ENCODE measurements at regions not wholly inside any gene's neighbourhood (a gene's known extent, or its start where the extent isn't known, plus 50 kb on each side); places are given as distances from the start of the nearest gene placed in this dataset.
"Not testable (repeated sequence)": the region's sequence is repeated elsewhere in the genome, so short reads cannot be mapped to it uniquely, and the experiment has no call there.

DNA sequence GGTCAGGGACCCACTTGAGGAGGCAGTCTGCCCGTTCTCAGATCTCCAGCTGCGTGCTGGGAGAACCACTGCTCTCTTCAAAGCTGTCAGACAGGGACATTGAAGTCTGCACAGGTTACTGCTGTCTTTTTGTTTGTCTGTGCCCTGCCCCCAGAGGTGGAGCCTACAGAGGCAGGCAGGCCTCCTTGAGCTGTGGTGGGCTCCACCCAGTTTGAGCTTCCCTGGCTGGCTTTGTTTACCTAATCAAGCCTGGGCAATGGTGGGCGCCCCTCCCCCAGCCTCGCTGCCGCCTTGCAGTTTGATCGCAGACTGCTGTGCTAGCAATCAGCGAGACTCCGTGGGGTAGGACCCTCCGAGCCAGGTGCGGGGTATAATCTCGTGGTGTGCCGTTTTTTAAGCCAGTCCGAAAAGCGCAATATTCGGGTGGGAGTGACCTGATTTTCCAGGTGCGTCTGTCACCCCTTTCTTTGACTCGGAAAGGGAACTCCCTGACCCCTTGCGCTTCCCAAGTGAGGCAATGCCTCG is 375.4 kb downstream of the HTR1B start:
- H3K9me3 ChIP-seq (ENCODE audit: low read length); CTCF ChIA-PET; H3K36me3 Mint-ChIP-seq; DNase-seq; H3K36me3 ChIP-seq (ENCODE audit: insufficient read depth, low read length); H3K4me1 ChIP-seq (ENCODE audit: insufficient read depth, low read length); H3K4me1 Mint-ChIP-seq; H3K27ac Mint-ChIP-seq; H3K27me3 ChIP-seq (ENCODE audit: insufficient read depth, low read length, poor library complexity, severe bottlenecking); POLR2A ChIA-PET; H3K4me3 ChIP-seq (ENCODE audit: low read length); H3K27me3 Mint-ChIP-seq; H3K4me3 Mint-ChIP-seq; H3K27ac ChIP-seq (ENCODE audit: low read depth, low read length): not testable (repeated sequence)
- H3K9me3 Mint-ChIP-seq = peaks cover 0 to 15% (median 11%) of the 10 kb centered on the region in 5 donors

DNA sequence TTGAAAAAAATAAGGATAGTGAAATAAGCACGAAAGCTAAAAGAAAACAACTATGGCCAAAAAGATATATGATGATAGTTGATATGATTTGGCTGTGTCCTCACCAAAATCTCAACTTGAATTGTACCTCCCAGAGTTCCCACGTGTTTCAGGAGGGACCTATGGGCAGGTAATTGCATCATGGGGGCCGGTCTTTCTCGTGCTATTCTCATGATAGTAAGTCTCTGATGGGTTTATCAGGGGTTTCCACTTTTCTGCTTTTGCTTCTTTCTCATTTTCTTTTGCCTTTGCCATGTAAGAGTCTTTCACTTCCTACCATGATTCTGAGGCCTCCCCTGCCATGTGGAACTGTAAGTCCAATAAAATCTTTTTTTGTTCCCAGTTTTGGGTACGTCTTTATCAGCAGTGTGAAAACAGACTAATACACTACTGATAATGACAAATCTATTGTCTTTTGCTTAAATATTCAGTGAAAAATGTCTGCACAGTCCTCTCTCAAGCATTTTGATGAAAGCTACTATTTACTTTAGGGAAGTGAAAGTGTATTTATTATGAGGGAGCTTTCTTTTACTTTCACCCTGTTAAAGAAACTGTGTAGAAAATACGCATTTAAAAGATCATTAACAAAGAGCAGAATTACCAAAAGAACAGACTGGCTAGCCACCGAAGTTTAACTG is 389.1 kb downstream of the HTR1B start:
- no peaks in the 10 kb centered on the region for H3K27me3 Mint-ChIP-seq
- Histone ChIP-seq H3K4me3 (ENCODE audit: low read length) (no peak overlapping the region), H3K27ac (ENCODE audit: low read depth, low read length) (no peak overlapping the region), H3K4me1 (ENCODE audit: insufficient read depth, low read length) (no peaks in the 10 kb centered on the region), H3K36me3 (ENCODE audit: insufficient read depth, low read length) (no peaks in the 10 kb centered on the region), H3K9me3 (ENCODE audit: low read length) (no peaks in the 10 kb centered on the region), H3K27me3 (ENCODE audit: insufficient read depth, low read length, poor library complexity, severe bottlenecking) (no peaks in the 10 kb centered on the region)
- POLR2A ChIA-PET = no interaction called here
- no peak overlapping the region for H3K27ac Mint-ChIP-seq
- no peak overlapping the region for H3K4me3 Mint-ChIP-seq
- no peaks in the 10 kb centered on the region for H3K4me1 Mint-ChIP-seq
- CTCF ChIA-PET = no interaction called here
- no peak for DNase-seq
- peaks cover 0 to 4% (median 0%) of the 10 kb centered on the region in 3 donors for H3K36me3 Mint-ChIP-seq
- peaks cover 2 to 19% (median 11%) of the 10 kb centered on the region in 5 donors for H3K9me3 Mint-ChIP-seq

DNA sequence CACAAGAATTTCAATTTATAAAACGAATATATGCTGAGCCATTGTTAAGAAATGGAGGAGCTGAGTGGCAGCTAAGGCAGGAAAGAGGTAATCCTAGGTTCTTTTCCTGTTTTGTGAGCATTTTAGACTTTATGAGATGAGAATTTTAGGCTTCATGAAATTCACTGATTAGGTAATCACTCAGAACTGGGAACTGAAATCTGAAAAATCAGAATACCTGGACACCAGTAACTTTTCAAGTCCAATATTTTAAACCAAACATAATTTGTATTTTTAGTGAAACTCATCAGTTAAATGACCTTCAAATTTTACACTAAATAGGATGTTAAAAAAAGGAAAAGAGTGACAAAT is 389.9 kb downstream of the HTR1B start:
- Mint-ChIP-seq H3K9me3 (peaks cover 2 to 19% (median 11%) of the 10 kb centered on the region in 5 donors), H3K36me3 (peaks cover 0 to 4% (median 0%) of the 10 kb centered on the region in 3 donors), H3K4me3 (no peak overlapping the region), H3K27ac (no peak overlapping the region), H3K27me3 (no peaks in the 10 kb centered on the region), H3K4me1 (no peaks in the 10 kb centered on the region)
- DNase-seq = no peak
- H3K27me3 ChIP-seq (ENCODE audit: insufficient read depth, low read length, poor library complexity, severe bottlenecking) = no peaks in the 10 kb centered on the region
- H3K4me3 ChIP-seq (ENCODE audit: low read length) = no peak overlapping the region
- CTCF ChIA-PET = no interaction called here
- no peaks in the 10 kb centered on the region for H3K9me3 ChIP-seq (ENCODE audit: low read length)
- no peaks in the 10 kb centered on the region for H3K36me3 ChIP-seq (ENCODE audit: insufficient read depth, low read length)
- POLR2A ChIA-PET = no interaction called here
- H3K27ac ChIP-seq (ENCODE audit: low read depth, low read length) = no peak overlapping the region
- H3K4me1 ChIP-seq (ENCODE audit: insufficient read depth, low read length) = no peaks in the 10 kb centered on the region

DNA sequence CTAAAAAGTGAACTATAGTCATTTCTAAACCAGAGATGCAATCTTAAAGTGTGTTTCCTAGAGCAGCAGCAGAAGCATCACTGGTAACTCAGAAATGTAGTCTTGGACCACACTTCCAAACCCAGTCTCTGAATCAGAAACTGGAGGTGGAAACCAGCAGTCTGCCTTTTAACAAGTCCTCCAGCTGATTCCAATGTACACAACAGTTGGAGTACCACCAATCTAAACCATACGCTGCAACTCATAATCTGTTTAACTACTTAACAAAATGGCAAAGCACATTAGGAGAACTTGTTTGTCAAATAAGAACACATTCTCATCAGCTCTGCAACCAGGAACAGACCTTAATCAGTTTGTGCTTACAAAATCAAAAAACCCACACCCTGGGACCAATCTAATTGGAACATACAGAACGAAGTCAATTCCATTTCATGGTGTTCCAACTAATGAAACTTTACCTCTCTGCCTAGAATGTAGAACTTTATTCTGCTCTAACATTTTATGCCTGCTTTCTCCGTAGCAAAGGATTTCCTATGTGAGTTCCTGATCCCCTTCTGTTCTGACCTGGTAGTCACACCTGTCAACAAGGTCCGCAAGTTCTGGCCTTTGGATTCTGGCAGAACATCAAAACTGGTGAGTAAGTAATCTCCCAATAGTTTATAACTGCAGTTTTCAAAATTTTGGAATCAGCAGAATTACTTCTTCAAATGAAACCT is 390.4 kb downstream of the HTR1B start:
- H3K4me1 Mint-ChIP-seq = no peaks in the 10 kb centered on the region
- Histone ChIP-seq H3K4me1 (ENCODE audit: insufficient read depth, low read length) (no peaks in the 10 kb centered on the region), H3K36me3 (ENCODE audit: insufficient read depth, low read length) (no peaks in the 10 kb centered on the region), H3K27ac (ENCODE audit: low read depth, low read length) (no peak overlapping the region), H3K27me3 (ENCODE audit: insufficient read depth, low read length, poor library complexity, severe bottlenecking) (no peaks in the 10 kb centered on the region), H3K9me3 (ENCODE audit: low read length) (no peaks in the 10 kb centered on the region), H3K4me3 (ENCODE audit: low read length) (no peak overlapping the region)
- POLR2A ChIA-PET = no interaction called here
- H3K4me3 Mint-ChIP-seq = no peak overlapping the region
- no peak for DNase-seq
- CTCF ChIA-PET = no interaction called here
- H3K9me3 Mint-ChIP-seq = peaks cover 2 to 14% (median 11%) of the 10 kb centered on the region in 5 donors
- H3K27me3 Mint-ChIP-seq = no peaks in the 10 kb centered on the region
- H3K27ac Mint-ChIP-seq = no peak overlapping the region
- H3K36me3 Mint-ChIP-seq = peaks cover 0 to 4% (median 0%) of the 10 kb centered on the region in 3 donors

DNA sequence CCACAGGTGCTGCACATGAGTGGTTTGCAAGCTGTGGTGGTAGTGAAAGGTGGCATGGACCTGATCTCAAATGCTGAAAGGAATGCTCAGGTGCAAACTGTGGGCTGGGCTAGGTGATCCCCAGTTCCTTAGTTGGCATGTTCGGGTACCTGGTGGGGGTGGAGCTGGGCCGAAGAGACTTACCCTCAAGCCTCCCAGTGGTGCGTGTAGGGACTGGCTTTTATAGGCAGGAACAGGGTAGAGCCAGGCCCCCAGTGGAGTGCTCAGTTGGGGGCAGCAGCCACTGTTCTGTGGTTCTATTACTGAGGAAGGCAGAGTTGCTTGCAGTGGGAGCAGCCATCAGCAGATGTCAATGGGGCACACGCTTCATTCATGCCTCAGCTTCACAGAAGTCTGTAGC is 399.8 kb downstream of the HTR1B start:
- DNase-seq = no peak
- CTCF ChIA-PET = no interaction called here
- Mint-ChIP-seq H3K27ac (no peak overlapping the region), H3K27me3 (no peaks in the 10 kb centered on the region), H3K36me3 (no peaks in the 10 kb centered on the region), H3K4me1 (no peaks in the 10 kb centered on the region), H3K4me3 (no peak overlapping the region), H3K9me3 (peaks cover 0 to 25% (median 7%) of the 10 kb centered on the region in 5 donors)
- POLR2A ChIA-PET = no interaction called here
- H3K4me3 ChIP-seq (ENCODE audit: low read length) = no peak overlapping the region
- H3K27me3 ChIP-seq (ENCODE audit: insufficient read depth, low read length, poor library complexity, severe bottlenecking) = no peaks in the 10 kb centered on the region
- H3K36me3 ChIP-seq (ENCODE audit: insufficient read depth, low read length) = no peaks in the 10 kb centered on the region
- H3K9me3 ChIP-seq (ENCODE audit: low read length) = no peaks in the 10 kb centered on the region
- no peak overlapping the region for H3K27ac ChIP-seq (ENCODE audit: low read depth, low read length)
- H3K4me1 ChIP-seq (ENCODE audit: insufficient read depth, low read length) = no peaks in the 10 kb centered on the region

DNA sequence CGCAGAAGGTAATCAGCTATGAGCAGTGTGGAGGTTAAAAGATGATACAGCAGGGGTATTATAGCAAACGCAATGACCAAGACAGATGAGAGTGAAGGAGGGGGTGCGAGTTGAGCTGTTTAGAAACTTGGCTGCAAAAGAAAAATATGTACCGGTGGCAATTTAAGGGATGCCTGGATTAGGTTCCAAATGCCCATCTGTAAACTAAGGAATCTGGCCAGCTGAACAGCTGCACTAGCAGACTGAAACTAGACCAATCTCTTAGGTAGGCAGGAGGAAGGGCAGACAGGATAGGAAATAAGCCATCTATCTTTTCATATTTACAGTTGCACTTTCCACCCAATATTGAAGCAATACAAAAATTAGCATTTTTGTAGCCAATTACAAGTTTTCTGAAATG is 407.6 kb downstream of the HTR1B start:
- Histone ChIP-seq H3K9me3 (ENCODE audit: low read length) (no peaks in the 10 kb centered on the region), H3K4me3 (ENCODE audit: low read length) (no peak overlapping the region), H3K27ac (ENCODE audit: low read depth, low read length) (no peak overlapping the region), H3K36me3 (ENCODE audit: insufficient read depth, low read length) (no peaks in the 10 kb centered on the region), H3K27me3 (ENCODE audit: insufficient read depth, low read length, poor library complexity, severe bottlenecking) (no peaks in the 10 kb centered on the region), H3K4me1 (ENCODE audit: insufficient read depth, low read length) (no peaks in the 10 kb centered on the region)
- Mint-ChIP-seq H3K27ac (no peak overlapping the region), H3K27me3 (no peaks in the 10 kb centered on the region), H3K4me3 (no peak overlapping the region), H3K9me3 (peaks cover 13 to 25% (median 17%) of the 10 kb centered on the region in 5 donors), H3K4me1 (no peaks in the 10 kb centered on the region), H3K36me3 (no peaks in the 10 kb centered on the region)
- ChIA-PET POLR2A (no interaction called here), CTCF (no interaction called here)
- no peak for DNase-seq

DNA sequence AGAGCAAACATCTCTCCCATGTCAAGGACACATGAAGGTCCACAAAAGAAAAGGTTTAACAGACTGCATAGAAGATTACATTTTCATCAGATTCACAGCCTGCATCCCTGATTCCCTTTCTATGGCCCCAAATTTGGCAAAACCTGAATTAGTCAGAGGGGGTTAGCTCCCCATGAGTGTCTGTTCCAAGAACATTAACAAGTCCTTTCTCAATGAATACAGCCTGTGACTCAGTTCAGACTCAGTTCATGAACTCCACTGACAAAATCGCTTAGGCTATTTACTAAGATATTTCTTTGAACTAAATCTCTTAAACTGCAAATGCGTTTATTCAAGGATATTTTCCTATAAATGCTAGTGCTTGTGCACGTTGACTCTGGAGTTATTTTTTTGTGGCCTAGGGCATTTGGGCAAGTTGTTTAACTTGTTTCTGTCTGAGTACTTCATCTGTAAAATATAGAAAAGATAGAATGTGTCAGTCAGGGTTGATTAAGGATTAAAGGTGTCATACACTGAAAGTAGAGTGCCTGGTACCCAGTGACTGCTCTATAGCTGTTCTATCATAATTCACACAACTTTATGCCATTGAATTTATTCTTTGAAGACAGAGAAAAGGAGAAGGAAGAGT is 422.6 kb downstream of the HTR1B start:
- H3K27me3 ChIP-seq (ENCODE audit: insufficient read depth, low read length, poor library complexity, severe bottlenecking) = no peaks in the 10 kb centered on the region
- H3K9me3 ChIP-seq (ENCODE audit: low read length) = no peaks in the 10 kb centered on the region
- ChIA-PET POLR2A (no interaction called here), CTCF (no interaction called here)
- DNase-seq = no peak
- peaks cover 13 to 33% (median 19%) of the 10 kb centered on the region in 5 donors for H3K9me3 Mint-ChIP-seq
- no peaks in the 10 kb centered on the region for H3K36me3 ChIP-seq (ENCODE audit: insufficient read depth, low read length)
- H3K27ac ChIP-seq (ENCODE audit: low read depth, low read length) = no peak overlapping the region
- no peaks in the 10 kb centered on the region for H3K36me3 Mint-ChIP-seq
- no peak overlapping the region for H3K4me3 Mint-ChIP-seq
- H3K4me1 ChIP-seq (ENCODE audit: insufficient read depth, low read length) = no peaks in the 10 kb centered on the region
- H3K4me1 Mint-ChIP-seq = no peaks in the 10 kb centered on the region
- H3K27me3 Mint-ChIP-seq = no peaks in the 10 kb centered on the region
- H3K4me3 ChIP-seq (ENCODE audit: low read length) = no peak overlapping the region
- no peak overlapping the region for H3K27ac Mint-ChIP-seq

DNA sequence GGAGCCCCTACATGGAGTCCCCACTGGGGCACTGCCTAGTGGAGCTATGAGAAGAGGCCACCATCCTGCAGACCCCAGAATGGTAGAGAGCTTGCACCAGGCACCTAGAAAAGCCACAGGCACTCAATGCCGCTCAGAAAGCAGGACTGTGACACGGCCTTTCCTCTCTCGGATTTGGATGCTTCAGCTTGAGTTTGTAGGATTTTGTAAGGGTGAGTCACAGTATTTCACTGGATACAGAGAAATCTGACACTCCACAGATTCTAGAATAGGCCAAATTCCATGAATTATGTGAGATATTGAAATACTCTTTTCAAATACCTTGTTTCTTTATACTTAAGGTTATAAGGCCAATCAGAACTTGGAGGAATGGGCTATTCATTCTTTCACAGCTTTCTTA is 424.5 kb downstream of the HTR1B start:
- Histone ChIP-seq H3K36me3 (ENCODE audit: insufficient read depth, low read length) (no peaks in the 10 kb centered on the region), H3K27ac (ENCODE audit: low read depth, low read length) (no peak overlapping the region), H3K9me3 (ENCODE audit: low read length) (no peaks in the 10 kb centered on the region), H3K4me1 (ENCODE audit: insufficient read depth, low read length) (no peaks in the 10 kb centered on the region), H3K27me3 (ENCODE audit: insufficient read depth, low read length, poor library complexity, severe bottlenecking) (no peaks in the 10 kb centered on the region), H3K4me3 (ENCODE audit: low read length) (no peak overlapping the region)
- ChIA-PET CTCF (no interaction called here), POLR2A (no interaction called here)
- H3K9me3 Mint-ChIP-seq = peaks cover 13 to 33% (median 19%) of the 10 kb centered on the region in 5 donors
- DNase-seq = no peak
- H3K27me3 Mint-ChIP-seq = no peaks in the 10 kb centered on the region
- H3K36me3 Mint-ChIP-seq = no peaks in the 10 kb centered on the region
- no peak overlapping the region for H3K27ac Mint-ChIP-seq
- no peak overlapping the region for H3K4me3 Mint-ChIP-seq
- H3K4me1 Mint-ChIP-seq = no peaks in the 10 kb centered on the region

Data from CD8-positive, alpha-beta memory T cell (primary cell).